HepG2 (cell line): ENCODE measurements at regions not wholly inside any gene's neighbourhood (a gene's known extent, or its start where the extent isn't known, plus 50 kb on each side); places are given as distances from the start of the nearest gene placed in this dataset.
A peak's percentile ranks its signal among the peaks of the same experiment; 100 is the strongest.

Experiments used
- ARID5B ChIP-seq: IDR thresholded peaks from 2 replicates; pipeline ENCODE4 v1.4.0; 2020; ENCODE audit warnings: mild to moderate bottlenecking, missing genetic modification reagents
- FOXA3 ChIP-seq: IDR thresholded peaks from 2 replicates; pipeline ENCODE4 v1.6.1; 2016; ENCODE audit warnings: missing genetic modification reagents, missing compliant biosample characterization
- GATA4 ChIP-seq: sonication (generic); IDR thresholded peaks from 2 replicates; pipeline ENCODE4 v1.6.1; 2016; ENCODE audit warnings: antibody characterized with exemption, low read depth, borderline replicate concordance
- GMEB2 ChIP-seq: IDR thresholded peaks from 2 replicates; pipeline ENCODE4 v1.6.1; 2016; ENCODE audit warnings: missing biosample characterization, missing genetic modification reagents, low read depth
- HMG20A ChIP-seq: IDR thresholded peaks from 2 replicates; pipeline ENCODE4 v1.6.1; 2016; ENCODE audit warnings: borderline replicate concordance
- HNF1B ChIP-seq: sonication (generic); formaldehyde crosslinking; IDR thresholded peaks from 2 replicates; pipeline ENCODE4 v1.5.1; 2020; ENCODE audit warnings: mild to moderate bottlenecking, moderate library complexity, missing genetic modification reagents
- ISL2 ChIP-seq: sonication (generic); formaldehyde crosslinking; IDR thresholded peaks from 2 replicates; pipeline ENCODE4 v1.5.0; 2020; ENCODE audit warnings: missing genetic modification reagents
- KDM1A ChIP-seq: IDR thresholded peaks from 2 replicates; pipeline ENCODE4 v1.6.1; 2016; ENCODE audit warnings: missing compliant biosample characterization
- KDM2A ChIP-seq: sonication (generic); formaldehyde crosslinking; IDR thresholded peaks from 2 replicates; pipeline ENCODE4 v1.4.0; 2020; ENCODE audit warnings: low read depth, missing genetic modification reagents, borderline replicate concordance
- NFYB ChIP-seq: sonication (generic); formaldehyde crosslinking; IDR thresholded peaks from 2 replicates; pipeline ENCODE4 v1.4.0; 2020; ENCODE audit warnings: missing genetic modification reagents
- PPARG ChIP-seq: conservative IDR thresholded peaks from 2 replicates; pipeline ENCODE4 v1.6.1; 2016; ENCODE audit warnings: missing biosample characterization, missing genetic modification reagents
- RARA ChIP-seq: IDR thresholded peaks from 2 replicates; pipeline ENCODE4 v1.6.1; 2016; ENCODE audit warnings: missing genetic modification reagents, missing compliant biosample characterization
- RARG ChIP-seq: sonication (generic); formaldehyde crosslinking; IDR thresholded peaks from 2 replicates; pipeline ENCODE4 v1.4.0; 2020; ENCODE audit warnings: low read depth, mild to moderate bottlenecking, missing genetic modification reagents
- SAP130 ChIP-seq: IDR thresholded peaks from 2 replicates; pipeline ENCODE4 v1.6.1; 2016; ENCODE audit warnings: low read depth
- SOX13 ChIP-seq, 3 experiments: fragments of 450-650 bp in 1 of 3; sonication (generic) in 1 of 3; formaldehyde crosslinking in 1 of 3; IDR thresholded peaks in 2 of 3; conservative IDR thresholded peaks in 1 of 3; 2 replicates each; pipeline versions ENCODE4 v1.5.0 to v1.6.1; 2016 to 2020; ENCODE audit warnings: antibody characterized with exemption in 1 of 3, mild to moderate bottlenecking in 1 of 3, missing compliant biosample characterization in 1 of 3, missing genetic modification reagents in 1 of 3, moderate library complexity in 1 of 3
- TCF7 ChIP-seq: sonication (generic); IDR thresholded peaks from 2 replicates; pipeline ENCODE4 v1.6.1; 2016; ENCODE audit warnings: antibody characterized with exemption, low read depth
- ZNF124 ChIP-seq: sonication (generic); formaldehyde crosslinking; IDR thresholded peaks from 2 replicates; pipeline ENCODE4 v1.4.0; 2020; ENCODE audit warnings: missing genetic modification reagents
- ZNF563 ChIP-seq: sonication (generic); formaldehyde crosslinking; IDR thresholded peaks from 2 replicates; pipeline ENCODE4 v1.8.0; 2022; ENCODE audit warnings: mild to moderate bottlenecking, moderate library complexity, missing genetic modification reagents
- ZNF570 ChIP-seq: sonication (generic); formaldehyde crosslinking; IDR thresholded peaks from 2 replicates; pipeline ENCODE4 v1.4.0; 2020; ENCODE audit warnings: mild to moderate bottlenecking, missing genetic modification reagents, borderline replicate concordance
- ZNF577 ChIP-seq: sonication (generic); formaldehyde crosslinking; IDR thresholded peaks from 2 replicates; pipeline ENCODE4 v1.4.0; 2020; ENCODE audit warnings: mild to moderate bottlenecking, low read depth, missing genetic modification reagents, borderline replicate concordance

GRCh38 chr6:81853975-81854374 is 101.5 kb upstream of the TENT5A start (continued):
- TF ChIP-seq HNF1B (CRISPR knock-in tag) (no peak), KDM1A (CRISPR knock-in tag) (no peak), ZNF577 (no peak), FOXA3 (CRISPR knock-in tag) (0 out of 2 replicates have a peak, but pooled peaks have one; percentile 4), ZNF563 (CRISPR knock-in tag) (no peak), ISL2 (peak; percentile 52; the same call in 1 of the 2 replicates), GMEB2 (CRISPR knock-in tag) (no peak), ZNF570 (no peak), PPARG (peak; percentile 21; the same call in 1 of the 2 replicates), GATA4 (peak; percentile 16; the same call in 1 of the 2 replicates), SOX13 (IDR thresholded peaks at IDR 0.05) (no peak), SOX13 (CRISPR knock-in tag; conservative IDR thresholded peaks at IDR 0.05 in 1 of 2, IDR thresholded peaks at IDR 0.05 in 1 of 2) (peak in 1 of 2 experiments; percentile 65; a peak in 2 of 4 replicates), ARID5B (CRISPR knock-in tag) (peak; percentile 22; the same call in 1 of the 2 replicates), RARG (CRISPR knock-in tag) (no peak), NFYB (CRISPR knock-in tag) (no peak), TCF7 (peak; percentile 62; the same call in 1 of the 2 replicates), HMG20A (CRISPR knock-in tag) (peak; percentile 30; the same call in 1 of the 2 replicates), RARA (CRISPR knock-in tag) (peak; percentile 40), ZNF124 (no peak), SAP130 (CRISPR knock-in tag) (0 out of 2 replicates have a peak, but pooled peaks have one; percentile 12), KDM2A (CRISPR knock-in tag) (no peak)
